Hematopoietic multipotent progenitor cell treated with erythropoietin and hydrocortisone succinate and interleukin-3 and kit ligand, for 15 days (in vitro differentiated cells): ENCODE measurements at regions not wholly inside any gene's neighbourhood (a gene's known extent, or its start where the extent isn't known, plus 50 kb on each side); places are given as distances from the start of the nearest gene placed in this dataset.

ENCODE experiments used
- DNase-seq: peaks from one replicate; pipeline ENCODE4 v3.0.0-alpha.2; 2015; ENCODE audit warnings: low spot score

- DNase-seq: no peak
Measured at GRCh38 chr4:43243433-43244116, 351.1 kb downstream of the GRXCR1 start.

- no peak for DNase-seq
Measured at GRCh38 chr4:43244688-43245382, 352.3 kb downstream of the GRXCR1 start.

- DNase-seq: no peak
Measured at GRCh38 chr4:43251841-43252240, 359.3 kb downstream of the GRXCR1 start.

- no peak for DNase-seq
Measured at GRCh38 chr4:43253541-43253940, 361.0 kb downstream of the GRXCR1 start.

GRCh38 chr4:43264730-43265129, 372.2 kb downstream of the GRXCR1 start:
- no peak for DNase-seq

- no peak for DNase-seq
Measured at GRCh38 chr4:43271946-43272345, 379.4 kb downstream of the GRXCR1 start.

- DNase-seq: no peak
Measured at GRCh38 chr4:43274376-43274775, 381.9 kb downstream of the GRXCR1 start.

- no peak for DNase-seq
Measured at GRCh38 chr4:43275779-43276178, 383.3 kb downstream of the GRXCR1 start.

GRCh38 chr4:43276321-43276720, 383.8 kb downstream of the GRXCR1 start:
- DNase-seq: no peak

GRCh38 chr4:43277003-43277402, 384.5 kb downstream of the GRXCR1 start:
- no peak for DNase-seq

- no peak for DNase-seq
Measured at GRCh38 chr4:43282534-43282933, 390.0 kb downstream of the GRXCR1 start.

- no peak for DNase-seq
Measured at GRCh38 chr4:43286137-43286536, 393.6 kb downstream of the GRXCR1 start.

- no peak for DNase-seq
Measured at GRCh38 chr4:43296946-43297528, 404.5 kb downstream of the GRXCR1 start.

- no peak for DNase-seq
Measured at GRCh38 chr4:43316813-43317212, 424.3 kb downstream of the GRXCR1 start.

- DNase-seq: no peak
Measured at GRCh38 chr4:43325220-43325967, 432.9 kb downstream of the GRXCR1 start.

- DNase-seq: no peak
Measured at GRCh38 chr4:43330288-43330687, 437.8 kb downstream of the GRXCR1 start.

- no peak for DNase-seq
Measured at GRCh38 chr4:43331226-43332051, 438.9 kb downstream of the GRXCR1 start.

GRCh38 chr4:43332052-43332425, 439.5 kb downstream of the GRXCR1 start:
- no peak for DNase-seq

- no peak for DNase-seq
Measured at GRCh38 chr4:43337707-43338106, 445.2 kb downstream of the GRXCR1 start.

- no peak for DNase-seq
Measured at GRCh38 chr4:43339435-43339834, 446.9 kb downstream of the GRXCR1 start.

GRCh38 chr4:43341741-43342140, 449.2 kb downstream of the GRXCR1 start:
- DNase-seq: no peak

GRCh38 chr4:43343298-43343697, 450.8 kb downstream of the GRXCR1 start:
- no peak for DNase-seq
